ENCODE measurements at regions not wholly inside any gene's neighbourhood (a gene's known extent, or its start where the extent isn't known, plus 50 kb on each side); places are given as distances from the start of the nearest gene placed in this dataset.
A peak's percentile ranks its signal among the peaks of the same experiment; 100 is the strongest.
"Not testable (repeated sequence)": the region's sequence is repeated elsewhere in the genome, so short reads cannot be mapped to it uniquely, and the experiment has no call there.

DNA sequence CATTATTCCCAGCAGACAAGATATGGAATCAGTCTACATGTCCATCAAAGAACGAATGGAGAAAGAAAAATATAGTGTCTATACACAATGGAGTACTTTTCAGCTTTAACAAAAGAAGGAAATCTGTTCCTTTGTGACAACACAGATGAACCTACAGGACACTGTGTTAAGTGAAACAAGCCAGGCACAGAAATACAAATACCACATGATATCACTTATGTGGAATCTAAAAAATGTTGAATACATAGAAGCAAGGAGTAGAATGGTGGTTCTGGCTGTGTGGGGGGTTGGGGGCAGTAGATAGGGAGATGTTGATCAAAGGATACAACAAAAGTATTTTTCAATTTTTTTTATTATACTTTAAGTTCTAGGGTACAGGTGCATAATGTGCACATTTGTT, 347.7 kb upstream of the MAP2 start:
- no peak for DNase-seq

DNA sequence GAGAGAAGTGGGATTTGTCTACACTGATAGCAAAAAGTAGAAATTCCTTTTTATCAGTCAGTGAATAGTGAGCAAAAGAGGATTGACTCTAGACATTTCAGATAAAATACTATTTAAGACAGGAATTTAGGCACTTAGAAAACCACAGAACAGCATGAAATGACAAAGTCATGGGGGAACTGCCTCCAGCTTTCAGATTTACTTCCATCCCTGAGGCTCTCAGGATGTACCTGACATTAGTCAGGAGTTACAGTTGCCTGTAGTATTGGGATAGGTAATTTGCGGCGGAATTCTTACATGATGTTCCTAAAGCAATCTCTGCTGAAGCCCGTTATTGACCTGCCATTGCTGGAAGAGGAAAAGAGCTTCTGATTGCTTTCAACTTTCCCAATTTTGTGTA, 337.1 kb upstream of the MAP2 start:
- DNase-seq = no peak

DNA sequence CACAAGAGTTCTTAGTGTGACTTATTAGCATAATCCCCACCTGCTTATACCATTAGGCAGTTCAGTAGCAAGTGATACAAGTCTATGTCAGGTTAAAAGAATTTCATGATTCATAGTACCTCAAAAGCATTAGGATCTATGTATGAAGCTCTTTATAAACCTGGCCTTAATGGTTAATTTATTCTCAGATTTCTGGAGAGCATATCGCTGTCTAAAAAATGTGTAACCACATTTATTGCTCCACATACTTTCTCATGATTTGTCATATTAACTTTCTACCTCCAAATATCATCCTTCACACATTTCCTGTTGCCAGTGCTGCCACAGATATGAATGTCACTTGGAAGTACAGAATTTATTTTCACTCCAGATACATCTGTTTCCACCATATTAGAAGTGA, 332.8 kb upstream of the MAP2 start:
- DNase-seq = no peak

DNA sequence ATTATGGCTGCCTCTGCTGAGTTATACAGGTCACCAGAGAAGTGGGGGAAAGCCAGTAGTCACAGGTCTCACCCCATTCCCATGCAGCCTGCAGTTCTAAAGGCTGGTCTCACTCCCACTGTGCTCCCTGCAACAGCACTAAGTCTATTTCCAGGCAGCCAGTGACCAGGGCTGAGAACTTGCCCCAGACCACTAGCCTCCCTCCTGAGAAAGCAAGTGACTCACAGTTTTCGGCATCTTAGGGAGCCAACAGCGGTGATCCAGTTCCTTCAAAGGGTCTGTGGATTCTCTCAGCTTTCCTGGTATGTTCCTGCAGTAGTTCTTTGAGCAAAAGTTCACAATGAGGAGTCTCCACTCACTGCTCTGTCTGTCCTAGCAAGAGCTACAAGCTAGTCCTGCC, 329.6 kb upstream of the MAP2 start:
- no peak for DNase-seq

DNA sequence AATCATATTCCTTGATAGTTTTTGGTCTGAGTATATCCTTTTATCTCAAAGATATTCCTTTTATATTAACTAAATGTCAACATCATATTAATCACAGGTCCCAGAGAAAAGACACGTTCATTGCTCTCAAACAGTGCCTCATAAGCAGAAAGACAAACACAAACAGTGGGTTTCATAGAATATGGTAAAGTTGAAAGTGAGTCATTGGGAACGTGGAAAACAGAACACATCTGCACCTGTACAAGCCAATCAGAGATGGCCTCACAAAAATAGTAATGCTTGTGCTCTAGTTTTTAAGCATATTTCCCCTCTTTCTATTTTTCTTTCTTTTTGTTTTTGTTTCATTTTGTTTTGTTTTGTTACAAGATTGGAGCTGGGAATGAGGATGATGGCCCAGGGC, 328.4 kb upstream of the MAP2 start:
- no peak for DNase-seq

DNA sequence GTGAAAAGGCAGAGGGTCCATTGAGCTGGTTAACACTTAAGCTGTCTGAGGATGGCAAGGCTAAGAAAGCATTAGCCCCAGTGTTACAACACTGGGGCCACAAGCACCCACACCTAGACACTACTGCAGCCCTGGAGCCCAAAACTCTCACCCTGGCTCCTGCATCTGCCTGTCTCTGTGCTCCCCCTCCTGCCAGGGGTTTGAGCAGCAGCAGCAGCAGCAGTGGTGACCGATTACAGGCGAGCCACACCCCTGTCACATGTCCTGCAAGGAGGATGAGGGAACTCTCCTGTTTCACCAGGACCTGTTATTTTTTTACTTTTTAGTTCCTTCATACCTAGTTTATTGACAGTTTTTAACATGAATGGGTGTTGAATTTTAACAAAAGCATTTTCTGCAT, 326.7 kb upstream of the MAP2 start:
- DNase-seq = no peak

DNA sequence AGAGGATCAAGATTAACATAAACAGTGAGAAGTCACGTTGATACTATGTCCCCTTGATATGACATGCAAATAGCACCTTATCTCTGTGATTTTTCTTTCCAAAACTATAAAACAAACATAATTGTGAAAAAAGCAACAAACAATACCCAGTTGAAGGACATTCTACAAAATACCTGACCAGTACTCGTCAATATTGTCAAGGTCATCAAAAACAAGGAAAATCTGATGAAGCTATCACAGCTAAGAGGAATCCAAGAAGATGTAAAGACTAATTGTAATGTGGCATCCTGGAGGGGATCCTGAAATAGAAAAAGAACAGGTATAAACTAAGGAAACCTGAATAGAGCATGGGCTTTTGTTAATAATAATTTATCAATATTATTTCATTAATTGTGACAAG, 321.5 kb upstream of the MAP2 start:
- no peak for DNase-seq

DNA sequence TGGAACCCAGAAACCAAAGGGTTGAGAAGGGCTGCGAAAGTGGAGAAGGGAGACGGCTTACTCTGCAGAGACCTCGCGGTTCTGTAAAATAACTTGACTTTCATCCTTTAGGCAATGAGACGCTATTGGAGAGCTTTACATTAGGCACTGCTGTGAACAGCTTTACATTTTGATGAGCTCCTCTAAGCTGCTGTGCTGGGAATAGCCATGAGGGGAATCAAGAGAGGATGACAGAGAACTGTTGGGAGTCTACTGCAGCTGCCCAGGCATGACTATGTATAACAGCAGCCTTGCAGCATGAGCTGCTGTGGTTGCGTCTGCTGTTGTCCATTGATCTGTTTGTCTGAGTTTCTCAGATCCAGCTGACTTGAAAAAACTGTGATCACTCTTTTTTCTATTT, 310.8 kb upstream of the MAP2 start:
- no peak for DNase-seq

DNA sequence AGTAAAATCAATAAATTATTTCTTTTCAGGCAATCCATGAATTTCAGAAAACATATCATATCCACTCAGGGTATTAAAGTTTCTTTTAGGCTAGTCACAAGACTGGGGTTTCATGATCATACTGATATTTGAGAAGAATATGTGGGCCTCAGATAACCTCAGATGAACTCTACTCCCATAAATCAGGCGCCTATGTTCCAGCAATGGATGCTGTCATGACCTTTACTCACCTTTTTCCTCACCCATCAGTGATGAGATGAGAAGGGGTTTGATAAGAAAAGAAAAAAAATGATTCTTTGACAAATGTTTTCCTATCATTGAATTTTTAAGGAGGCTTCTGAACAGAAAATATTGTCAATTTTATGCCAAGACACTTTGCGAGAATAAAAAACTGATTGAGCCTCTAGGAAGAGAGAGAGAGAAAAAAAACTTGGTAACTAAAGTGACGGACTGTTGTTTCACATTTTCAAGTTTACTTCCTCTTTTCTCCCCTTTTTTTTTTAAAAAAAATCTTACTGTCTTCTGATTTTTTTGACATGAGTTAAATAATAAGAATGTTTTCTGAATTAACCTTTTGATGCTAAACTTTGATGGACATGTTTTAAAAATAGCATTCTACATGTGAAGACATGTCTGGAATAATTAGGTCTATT, 309.1 kb upstream of the MAP2 start:
- no peak for DNase-seq

DNA sequence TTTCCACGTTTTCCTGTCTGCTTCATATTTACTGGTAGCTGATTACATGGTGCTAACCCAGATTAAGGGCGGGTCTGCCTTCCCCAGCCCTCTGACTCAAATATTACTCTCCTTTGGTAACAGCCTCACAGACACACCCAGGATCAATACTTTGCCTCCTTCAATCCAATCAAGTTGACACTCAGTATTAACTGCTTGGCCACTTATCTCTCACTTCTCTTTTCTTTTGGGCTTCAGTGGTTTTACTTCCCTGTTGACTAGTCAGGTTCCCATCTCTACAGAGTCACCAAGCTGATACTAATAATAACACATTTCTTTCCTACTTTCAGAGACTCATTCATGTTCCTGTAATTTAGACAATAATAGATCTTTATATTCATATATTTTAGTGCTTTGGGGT, 302.2 kb upstream of the MAP2 start:
- peak; percentile 60 for DNase-seq

DNA sequence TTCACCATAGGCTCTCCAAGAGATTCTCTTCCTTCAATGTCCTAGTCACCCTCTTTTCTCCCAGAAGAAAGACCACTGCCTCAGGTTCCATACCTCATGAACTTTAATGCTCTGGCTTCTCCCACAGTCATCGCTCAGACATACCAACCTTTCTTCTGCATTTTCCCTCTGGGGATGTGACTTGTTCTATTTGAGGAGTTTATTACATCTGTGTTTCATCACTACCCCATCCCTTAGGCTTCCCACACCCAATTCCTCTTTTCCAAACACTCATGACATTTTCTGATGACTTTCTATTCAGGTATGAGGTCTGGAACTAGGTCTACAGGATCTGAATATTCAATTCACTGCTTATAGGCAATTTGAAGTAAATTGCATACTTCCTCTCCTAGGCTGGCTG, 298.6 kb upstream of the MAP2 start:
- no peak for DNase-seq

DNA sequence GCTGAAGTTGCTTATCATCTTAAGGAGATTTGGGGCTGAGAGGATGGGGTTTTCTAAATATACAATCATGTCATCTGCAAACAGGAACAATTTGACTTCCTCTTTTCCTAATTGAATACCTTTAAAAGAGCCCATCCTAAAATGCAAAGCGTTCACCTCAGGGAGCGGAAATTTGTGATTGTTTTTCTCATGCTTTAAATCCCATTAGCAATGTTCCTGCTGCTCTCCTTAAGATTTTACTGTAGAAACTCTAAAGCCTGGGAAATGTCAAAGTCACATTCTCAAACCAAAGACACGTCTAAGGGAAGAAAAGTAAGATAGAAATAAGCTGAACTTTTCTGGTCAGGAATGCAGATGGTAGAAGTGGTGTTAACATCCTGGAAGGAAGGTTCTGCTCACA, 285.8 kb upstream of the MAP2 start:
- DNase-seq = no peak

DNA sequence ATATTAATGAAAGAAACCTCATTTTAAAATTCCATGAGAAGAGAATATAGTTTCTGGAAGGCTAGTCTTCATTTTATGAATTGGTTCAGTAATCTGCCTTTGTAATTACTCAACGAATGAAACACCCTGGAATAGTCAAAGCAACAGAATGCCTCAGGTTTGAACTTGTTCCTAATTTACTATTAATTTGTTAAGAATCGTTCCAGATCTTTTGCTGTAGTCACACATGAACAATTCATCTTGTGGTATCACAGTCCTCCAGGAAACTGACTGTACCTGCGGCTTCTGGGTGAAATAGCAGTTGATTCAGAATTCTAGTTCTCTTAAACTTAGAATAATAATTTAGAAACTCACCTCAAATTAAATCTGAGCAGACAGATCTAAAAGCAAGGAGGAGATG, 282.7 kb upstream of the MAP2 start:
- no peak for DNase-seq

DNA sequence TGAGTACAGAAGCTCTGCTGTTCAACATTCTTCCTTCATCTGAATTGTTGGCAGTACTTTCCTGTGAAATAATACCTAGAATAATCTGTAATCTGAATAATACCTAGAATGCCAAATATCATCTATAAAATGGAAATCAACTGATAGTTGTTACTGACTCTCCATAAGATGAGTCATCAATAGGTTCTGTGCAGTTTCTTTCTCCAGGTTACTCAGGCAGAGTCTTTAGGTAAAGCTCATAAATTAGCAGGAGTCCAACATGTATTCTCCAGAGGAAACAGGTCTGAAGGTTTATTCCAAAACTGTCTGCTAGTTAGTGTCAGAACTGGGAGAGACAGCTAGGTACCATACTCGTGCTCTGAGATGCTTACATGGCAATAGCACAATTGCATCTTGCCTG, 282.0 kb upstream of the MAP2 start:
- DNase-seq = no peak

DNA sequence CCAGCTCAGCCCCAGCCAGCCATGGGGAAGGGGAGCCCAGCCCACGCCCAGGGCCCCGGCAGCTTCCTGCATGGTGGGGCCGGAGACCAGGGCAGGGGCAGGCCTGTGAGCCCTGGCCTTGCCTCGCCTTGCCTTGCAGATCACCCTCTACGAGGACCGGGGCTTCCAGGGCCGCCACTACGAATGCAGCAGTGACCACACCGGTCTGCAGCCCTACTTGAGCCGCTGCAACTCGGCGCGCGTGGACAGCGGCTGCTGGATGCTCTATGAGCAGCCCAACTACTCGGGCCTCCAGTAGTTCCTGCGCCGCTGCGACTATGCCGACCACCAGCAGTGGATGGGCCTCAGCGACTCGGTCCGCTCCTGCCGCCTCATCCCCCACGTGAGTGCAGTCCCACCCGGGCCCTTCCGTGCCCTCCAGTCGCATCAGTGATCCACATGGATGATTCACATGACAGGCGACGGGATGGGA, 278.6 kb upstream of the MAP2 start:
- not testable (repeated sequence) for DNase-seq

DNA sequence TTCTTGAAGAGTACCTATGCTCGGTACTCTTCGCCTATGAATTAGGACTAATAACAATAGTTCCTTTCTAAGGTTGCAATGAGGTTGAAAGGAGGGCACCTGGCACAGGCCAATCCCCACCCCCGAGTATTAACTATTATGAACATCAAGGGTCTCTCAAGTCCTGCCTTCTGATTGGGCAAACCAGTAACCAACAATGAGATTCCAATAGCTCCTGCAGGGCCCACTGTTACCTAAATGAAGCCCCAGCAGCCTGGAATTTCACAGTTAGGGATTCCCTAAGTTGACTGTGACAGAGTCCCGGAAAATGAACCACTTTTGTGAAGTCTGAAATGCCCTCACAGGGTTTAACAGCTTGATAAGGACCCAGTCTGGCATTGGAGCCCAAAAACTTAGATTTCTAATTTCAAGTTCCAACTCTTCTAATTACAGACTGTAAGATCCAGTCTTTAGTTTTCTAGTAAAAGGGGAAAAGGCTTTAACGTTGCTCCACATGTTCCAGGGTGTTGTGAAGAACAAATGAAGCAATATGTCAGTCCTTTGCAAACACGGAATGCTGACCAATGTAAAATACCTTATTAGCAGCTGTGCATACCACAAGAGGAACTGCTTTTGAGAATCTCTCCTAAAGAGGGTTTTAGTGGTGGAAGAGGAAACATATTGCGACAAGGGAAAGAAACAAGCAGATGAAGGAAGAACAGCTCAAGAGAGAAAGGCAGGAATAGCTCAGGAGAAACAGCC, 277.7 kb upstream of the MAP2 start:
- peak; percentile 32 for DNase-seq

DNA sequence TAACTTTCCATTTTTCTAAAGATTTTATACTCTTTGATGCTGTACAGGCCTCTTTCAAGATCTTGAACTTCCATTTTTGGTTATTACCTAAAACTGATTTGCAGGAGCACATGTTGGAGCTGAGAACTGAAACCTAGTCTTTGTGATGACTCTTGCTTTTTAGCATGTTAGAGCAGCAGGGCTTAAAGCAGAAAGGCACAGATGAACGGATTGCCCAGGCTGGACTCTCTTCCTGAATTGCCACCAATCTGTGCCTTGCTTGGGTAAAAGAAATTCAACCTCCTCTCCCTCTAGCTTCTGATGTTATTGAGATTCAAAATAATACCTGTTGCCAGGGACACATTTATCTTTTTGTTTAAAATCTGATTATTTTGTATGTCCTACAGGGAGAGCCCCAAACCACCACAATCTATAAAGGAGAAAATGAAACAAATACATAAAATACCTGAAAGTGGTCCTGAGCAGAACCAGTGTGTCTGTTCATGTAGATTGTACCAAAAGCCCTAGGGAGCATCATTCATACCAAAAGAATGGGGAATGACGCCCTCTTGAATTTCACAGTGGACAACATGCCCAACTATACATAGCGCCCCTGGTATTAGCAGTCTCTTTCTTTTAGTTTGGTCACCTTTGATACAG, 277.0 kb upstream of the MAP2 start:
- DNase-seq = peak; percentile 7

DNA sequence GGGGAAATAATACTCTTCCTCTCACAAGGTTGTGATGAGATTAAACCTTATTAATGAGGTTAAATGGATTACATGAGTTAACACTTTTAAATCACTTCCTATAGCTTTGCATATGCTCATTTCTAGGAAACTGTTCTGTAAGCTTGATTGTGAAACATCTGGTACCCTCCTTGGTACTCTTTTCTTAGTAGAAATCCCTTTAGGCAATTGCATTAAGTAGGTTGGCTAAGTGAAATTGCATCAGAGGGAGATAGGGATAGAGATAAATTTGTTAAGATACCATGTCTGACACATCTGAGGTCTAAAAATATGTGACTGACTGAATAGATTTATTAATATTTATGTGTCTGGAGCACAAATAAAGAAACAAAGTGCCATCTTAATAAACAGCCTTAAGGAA, 275.9 kb upstream of the MAP2 start:
- peak; percentile 24 for DNase-seq

DNA sequence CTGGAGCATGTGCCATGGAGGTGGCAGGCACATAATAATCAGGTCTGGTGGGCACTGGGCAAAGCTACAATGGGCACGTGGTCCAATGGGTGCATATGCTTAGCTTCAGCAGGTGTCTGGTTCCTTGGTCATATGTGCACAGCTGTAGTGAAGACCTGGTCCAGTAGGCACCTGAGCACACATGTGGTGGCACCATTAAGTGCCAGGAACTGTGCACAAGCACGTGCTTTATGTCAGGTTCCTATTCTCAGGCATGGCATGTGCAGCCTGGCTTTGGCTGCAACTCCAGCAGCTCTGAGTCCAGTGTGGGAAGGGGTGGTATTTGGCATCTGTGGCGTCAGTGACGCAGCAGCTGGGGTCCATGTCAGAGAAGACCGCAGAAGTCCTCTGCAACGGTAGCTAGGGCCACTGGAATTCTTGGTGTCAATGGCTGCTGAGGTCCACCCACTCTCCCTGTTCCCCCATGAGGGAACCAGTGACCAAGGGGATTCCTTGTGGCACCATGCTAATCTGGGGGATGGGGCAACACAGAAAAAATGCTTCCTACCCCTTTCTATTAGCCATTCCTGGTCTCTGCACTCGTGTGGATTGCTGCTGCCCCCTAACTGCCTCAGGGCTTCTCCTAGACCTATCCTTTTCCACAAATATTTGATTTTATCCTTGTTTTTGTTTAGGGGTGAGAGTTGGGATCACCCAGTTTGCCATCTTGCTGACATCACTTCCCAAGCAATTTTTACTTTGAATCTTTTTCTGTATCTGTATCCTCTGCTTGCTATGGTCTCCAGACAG, 262.9 kb upstream of the MAP2 start:
- DNase-seq = no peak

DNA sequence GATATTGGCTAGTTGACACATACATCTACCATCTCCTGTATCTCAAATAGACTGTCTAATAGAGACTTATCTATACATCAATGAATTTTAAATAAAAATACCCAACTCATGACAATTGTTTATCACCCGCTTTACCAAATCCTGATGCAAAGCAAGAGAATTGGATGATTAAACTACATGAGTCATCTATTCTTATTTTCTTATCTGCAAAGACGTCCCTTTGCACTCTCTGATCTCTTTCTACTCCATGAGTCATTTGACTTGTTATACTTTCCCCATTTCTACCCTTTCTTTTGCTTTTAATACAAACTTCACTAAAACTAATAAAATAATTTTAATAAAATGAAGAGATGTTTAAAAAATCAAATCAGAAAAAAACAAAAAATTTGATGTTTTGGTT, 261.7 kb upstream of the MAP2 start:
- DNase-seq = no peak

DNA sequence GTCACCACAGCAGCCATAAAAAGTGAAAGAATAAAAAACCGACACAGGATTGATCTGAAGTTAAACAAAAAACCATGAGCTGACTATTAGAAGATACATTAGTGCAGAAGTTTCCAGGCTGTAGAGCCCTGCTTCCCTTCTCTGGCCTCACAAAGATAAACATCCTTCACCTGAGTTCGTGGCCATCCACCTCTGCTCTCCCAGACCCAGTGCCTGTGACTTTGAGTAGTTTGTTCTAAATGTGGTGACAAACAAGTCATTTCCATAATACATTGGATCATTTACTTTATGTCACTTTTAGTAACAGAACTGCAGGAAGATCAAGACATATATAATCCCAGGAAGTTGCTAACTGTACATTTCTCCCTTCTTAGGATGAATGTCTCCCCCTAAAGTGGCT, 241.9 kb upstream of the MAP2 start:
- no peak for DNase-seq

DNA sequence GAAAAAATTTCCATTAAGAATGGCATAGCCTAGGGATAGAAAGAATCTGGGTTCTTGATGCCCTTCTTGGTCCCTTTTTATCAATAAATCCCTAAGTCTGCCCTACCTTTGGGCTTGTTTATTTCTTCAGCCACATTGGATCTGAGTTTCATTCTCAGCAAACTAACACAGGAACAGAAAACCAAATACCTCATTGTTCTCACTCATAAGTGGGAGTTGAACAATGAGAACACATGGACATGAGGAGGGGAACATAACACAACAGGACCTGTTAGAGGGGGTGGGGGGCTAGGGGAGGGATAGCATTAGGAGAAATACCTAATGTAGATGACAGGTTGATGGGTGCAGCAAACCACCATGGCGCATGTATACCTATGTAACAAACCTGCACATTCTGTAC, 237.0 kb upstream of the MAP2 start:
- DNase-seq = not testable (repeated sequence)

DNA sequence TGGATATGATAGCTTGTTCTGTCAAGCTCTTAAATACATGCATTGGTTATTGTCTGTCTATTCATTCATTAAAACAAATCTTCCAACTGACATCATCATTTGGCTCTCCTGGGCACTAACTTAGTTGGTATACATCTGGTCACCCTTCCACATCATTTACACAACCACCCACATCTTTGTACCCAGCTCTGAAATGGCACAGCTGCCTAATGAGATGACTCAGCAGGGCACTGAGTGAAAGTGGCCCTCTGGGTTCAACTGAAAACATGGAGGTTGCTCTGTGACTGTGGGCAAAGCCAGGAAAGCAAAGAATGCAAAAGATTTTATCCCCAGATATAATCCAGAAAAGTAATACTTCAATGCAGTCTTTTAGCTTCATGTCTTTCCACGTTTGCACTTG, 234.0 kb upstream of the MAP2 start:
- no peak for DNase-seq

DNA sequence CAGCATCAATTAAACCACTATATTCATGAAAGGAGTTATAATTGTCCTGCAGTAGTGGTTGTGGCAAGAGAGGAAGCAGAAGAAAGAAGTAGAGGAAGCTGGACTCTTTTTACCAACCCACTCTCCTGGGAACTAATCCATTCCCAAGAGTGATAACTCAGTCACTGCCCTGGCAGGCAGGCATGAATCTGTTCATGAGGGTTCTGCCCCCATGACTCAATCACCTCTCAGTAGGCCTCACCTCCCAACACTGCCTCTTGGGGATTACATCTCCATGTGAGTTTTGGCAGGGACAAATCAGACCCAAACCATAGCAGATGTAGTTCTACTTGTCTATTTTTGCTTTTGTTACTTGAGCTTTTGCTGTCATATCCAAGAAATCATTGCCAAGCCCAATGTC, 232.7 kb upstream of the MAP2 start:
- no peak for DNase-seq
